Stimulated activated naive B cell treated with anti-CD40 and anti-IgM and Interleukin-4, amounts not matched to agents 10 μg/mL and 1 μg/mL and 100 μg/mL, for 72 hours (primary cell): ENCODE measurements at regions not wholly inside any gene's neighbourhood (a gene's known extent, or its start where the extent isn't known, plus 50 kb on each side); places are given as distances from the start of the nearest gene placed in this dataset.

Source experiments
- ATAC-seq, 2 donors: fragments of 150-1000 bp; cut with Tn5 transposase; replicated peaks; 2 replicates each; pipeline ENCODE4 v1.10.0; 2021; ENCODE audit warnings: moderate library complexity in 1 of 2
- DNase-seq: peaks from one replicate; pipeline ENCODE4 v3.0.0; 2021
- H3K27ac Mint-ChIP-seq: one replicate; pipeline ENCODE4 v1.8.0; 2022; ENCODE audit warnings: mild to moderate bottlenecking, mixed read lengths
- H3K27me3 Mint-ChIP-seq, 2 donors: one replicate each; pipeline ENCODE4 v1.8.0; 2022; ENCODE audit warnings: mixed read lengths in 2 of 2
- H3K36me3 Mint-ChIP-seq, 2 donors: one replicate each; pipeline ENCODE4 v1.8.0; 2022; ENCODE audit warnings: mixed read lengths in 2 of 2, mild to moderate bottlenecking in 1 of 2
- H3K4me1 Mint-ChIP-seq, 2 donors: one replicate each; pipeline ENCODE4 v1.8.0; 2022; ENCODE audit warnings: mixed read lengths in 2 of 2, mild to moderate bottlenecking in 1 of 2
- H3K4me3 Mint-ChIP-seq, 2 donors: one replicate each; pipeline ENCODE4 v1.8.0; 2022; ENCODE audit warnings: mild to moderate bottlenecking in 2 of 2, mixed read lengths in 2 of 2, moderate library complexity in 1 of 2
- H3K9me3 Mint-ChIP-seq, 2 donors: one replicate each; pipeline ENCODE4 v1.8.0; 2022; ENCODE audit warnings: mixed read lengths in 2 of 2, mild to moderate bottlenecking in 1 of 2

DNA sequence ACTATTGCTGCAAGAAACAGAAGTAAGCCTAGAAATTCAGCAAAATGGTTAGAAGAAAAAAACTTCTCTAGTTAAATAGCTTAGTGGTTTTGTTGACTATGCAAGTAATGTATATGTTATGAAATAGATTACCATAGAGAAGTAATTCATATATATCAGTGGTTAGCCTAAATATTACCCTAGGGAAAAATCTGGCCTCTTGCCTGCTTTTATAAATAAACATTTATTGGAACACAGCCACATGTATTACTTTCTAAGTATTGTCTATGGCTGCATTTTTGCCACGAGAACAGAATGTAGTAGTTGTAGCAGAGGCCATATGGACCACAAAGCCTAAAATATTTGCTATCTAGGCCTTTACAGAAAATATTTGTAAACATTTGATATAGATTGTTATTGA, 1471.7 kb upstream of the PRR20A start:
- H3K27me3 Mint-ChIP-seq: no peaks in the 10 kb centered on the region
- H3K9me3 Mint-ChIP-seq: peaks cover 0 to 8% of the 10 kb centered on the region in 2 donors
- DNase-seq (no peak), ATAC-seq (no peak)
- H3K27ac Mint-ChIP-seq: no peak overlapping the region
- no peaks in the 10 kb centered on the region for H3K36me3 Mint-ChIP-seq
- H3K4me3 Mint-ChIP-seq: no peak overlapping the region
- no peaks in the 10 kb centered on the region for H3K4me1 Mint-ChIP-seq

DNA sequence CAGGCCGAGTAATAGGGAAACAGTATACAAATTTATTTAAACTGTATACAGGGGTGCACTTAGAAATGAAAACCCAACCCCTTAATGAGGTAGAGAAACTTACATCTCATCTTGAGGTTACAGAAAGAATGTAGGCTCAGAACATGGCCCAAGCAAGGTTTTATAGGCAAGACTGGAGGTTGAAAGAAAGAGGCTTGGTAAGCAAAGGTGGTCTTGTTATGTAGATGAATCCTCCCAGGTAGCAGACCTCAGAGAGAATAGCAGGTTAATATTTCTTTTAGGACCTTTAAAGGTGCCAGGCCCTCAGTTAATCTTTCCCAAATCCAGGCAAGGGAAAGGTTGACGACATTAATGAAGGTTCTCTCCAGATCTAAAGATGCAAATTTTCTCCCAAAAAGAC, 1466.8 kb upstream of the PRR20A start:
- DNase-seq: no peak
- H3K36me3 Mint-ChIP-seq: no peaks in the 10 kb centered on the region

DNA sequence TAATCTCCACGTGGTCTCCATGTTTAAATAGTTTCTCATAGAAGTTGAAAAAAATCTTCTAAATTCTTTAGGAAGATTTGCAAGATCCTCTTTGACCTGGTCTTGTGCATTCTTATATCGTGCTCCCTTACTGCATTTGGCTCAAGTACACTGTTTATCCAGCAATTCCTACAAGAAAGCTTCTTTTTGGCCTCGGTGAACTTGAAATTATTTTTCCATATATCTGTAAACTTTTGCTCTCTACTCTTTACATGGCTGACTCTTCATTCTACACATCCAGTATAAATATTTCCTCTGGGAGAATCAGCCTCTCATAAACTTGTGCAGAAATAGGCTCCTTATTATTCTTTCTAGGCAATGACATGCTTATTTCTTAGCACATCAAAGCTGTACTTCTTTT, 1457.9 kb upstream of the PRR20A start:
- no peak overlapping the region for H3K4me3 Mint-ChIP-seq
- peaks cover 4% of the 10 kb centered on the region in 2 donors for H3K9me3 Mint-ChIP-seq
- H3K4me1 Mint-ChIP-seq: no peaks in the 10 kb centered on the region
- no peak overlapping the region for H3K27ac Mint-ChIP-seq
- no peak for DNase-seq
- ATAC-seq: no peak
- H3K27me3 Mint-ChIP-seq: no peaks in the 10 kb centered on the region
- H3K36me3 Mint-ChIP-seq: no peaks in the 10 kb centered on the region

More for the DNA sequence above, 1466.8 kb upstream of the PRR20A start:
- H3K4me1 Mint-ChIP-seq: no peaks in the 10 kb centered on the region
- no peaks in the 10 kb centered on the region for H3K27me3 Mint-ChIP-seq
- ATAC-seq: no peak
- no peak overlapping the region for H3K4me3 Mint-ChIP-seq
- H3K9me3 Mint-ChIP-seq: peaks cover 4 to 8% of the 10 kb centered on the region in 2 donors
- no peak overlapping the region for H3K27ac Mint-ChIP-seq

- no peaks in the 10 kb centered on the region for H3K36me3 Mint-ChIP-seq
- H3K27ac Mint-ChIP-seq: no peak overlapping the region
- H3K27me3 Mint-ChIP-seq: no peaks in the 10 kb centered on the region
- H3K4me1 Mint-ChIP-seq: no peaks in the 10 kb centered on the region
- DNase-seq: no peak
- H3K4me3 Mint-ChIP-seq: no peak overlapping the region
- ATAC-seq: no peak
- H3K9me3 Mint-ChIP-seq: peaks cover 0 to 4% of the 10 kb centered on the region in 2 donors
These were observed 1435.2 kb upstream of the PRR20A start for GRCh38 chr13:55705526-55705925.

DNA sequence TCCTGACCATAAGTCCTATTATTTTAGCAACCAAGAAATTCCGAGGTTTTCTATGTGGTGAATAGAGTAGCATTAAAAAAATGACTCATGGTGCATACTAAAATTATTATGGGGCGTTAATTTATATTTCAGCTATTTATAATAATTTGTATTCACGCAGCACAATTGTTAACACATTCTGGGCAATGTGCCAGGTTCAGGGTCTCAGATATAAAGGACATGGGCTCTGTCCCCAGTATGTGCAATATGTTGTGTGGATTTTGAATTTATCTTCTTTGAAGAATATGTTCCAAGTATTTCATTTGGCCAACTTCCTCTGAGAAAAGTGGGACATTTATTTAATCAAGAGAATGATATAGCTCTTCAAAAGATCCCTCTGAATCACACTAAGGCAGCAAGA, 1434.7 kb upstream of the PRR20A start:
- no peaks in the 10 kb centered on the region for H3K27me3 Mint-ChIP-seq
- no peaks in the 10 kb centered on the region for H3K36me3 Mint-ChIP-seq
- H3K27ac Mint-ChIP-seq: no peak overlapping the region
- DNase-seq (no peak), ATAC-seq (no peak)
- peaks cover 0 to 4% of the 10 kb centered on the region in 2 donors for H3K9me3 Mint-ChIP-seq
- no peak overlapping the region for H3K4me3 Mint-ChIP-seq
- no peaks in the 10 kb centered on the region for H3K4me1 Mint-ChIP-seq

- no peak for DNase-seq
- peaks cover 6 to 14% of the 10 kb centered on the region in 2 donors for H3K9me3 Mint-ChIP-seq
- ATAC-seq: no peak
- no peak overlapping the region for H3K27ac Mint-ChIP-seq
- H3K36me3 Mint-ChIP-seq: no peaks in the 10 kb centered on the region
- no peaks in the 10 kb centered on the region for H3K4me1 Mint-ChIP-seq
- no peaks in the 10 kb centered on the region for H3K27me3 Mint-ChIP-seq
- no peak overlapping the region for H3K4me3 Mint-ChIP-seq
These were observed 1426.6 kb upstream of the PRR20A start for GRCh38 chr13:55714120-55714519.

DNA sequence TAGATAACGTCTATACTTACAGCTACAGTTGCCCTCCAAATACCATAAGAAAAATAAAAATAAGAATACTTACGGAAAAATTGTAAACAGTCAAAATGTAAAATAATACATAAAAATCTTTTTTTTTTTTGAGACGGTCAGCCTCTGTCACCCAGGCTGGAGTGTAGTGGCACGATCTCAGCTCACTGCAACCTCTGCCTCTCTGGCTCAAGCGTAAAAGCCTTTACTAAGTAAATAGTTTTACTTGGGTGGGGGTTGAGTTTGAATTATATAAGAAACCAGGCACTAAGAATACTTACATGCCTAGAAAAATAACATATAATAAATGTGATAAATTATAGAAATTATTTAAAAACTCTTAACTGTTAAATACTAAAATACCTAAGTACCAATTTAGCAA, 1413.0 kb upstream of the PRR20A start:
- no peak for ATAC-seq
- H3K27ac Mint-ChIP-seq: no peak overlapping the region

GRCh38 chr13:55728247-55728646, 1412.5 kb upstream of the PRR20A start:
- no peak for ATAC-seq
- Mint-ChIP-seq H3K27me3 (no peaks in the 10 kb centered on the region), H3K36me3 (no peaks in the 10 kb centered on the region), H3K27ac (no peak overlapping the region), H3K4me3 (no peak overlapping the region), H3K9me3 (peaks cover 5 to 8% of the 10 kb centered on the region in 2 donors), H3K4me1 (no peaks in the 10 kb centered on the region)
- no peak for DNase-seq

More for the DNA sequence above, 1413.0 kb upstream of the PRR20A start:
- Mint-ChIP-seq H3K36me3 (no peaks in the 10 kb centered on the region), H3K4me3 (no peak overlapping the region), H3K9me3 (peaks cover 3 to 4% of the 10 kb centered on the region in 2 donors), H3K27me3 (no peaks in the 10 kb centered on the region), H3K4me1 (no peaks in the 10 kb centered on the region)
- DNase-seq: no peak

GRCh38 chr13:55745828-55746227, 1394.9 kb upstream of the PRR20A start:
- H3K9me3 Mint-ChIP-seq: peaks cover 0 to 3% of the 10 kb centered on the region in 2 donors
- H3K4me1 Mint-ChIP-seq: no peaks in the 10 kb centered on the region
- ATAC-seq: no peak

GRCh38 chr13:55761986-55762385, 1378.7 kb upstream of the PRR20A start:
- Mint-ChIP-seq H3K27ac (no peak overlapping the region), H3K4me1 (no peaks in the 10 kb centered on the region), H3K9me3 (no peaks in the 10 kb centered on the region)

More at GRCh38 chr13:55745828-55746227, 1394.9 kb upstream of the PRR20A start:
- Mint-ChIP-seq H3K27me3 (no peaks in the 10 kb centered on the region), H3K4me3 (no peak overlapping the region), H3K27ac (no peak overlapping the region), H3K36me3 (no peaks in the 10 kb centered on the region)
- no peak for DNase-seq

DNA sequence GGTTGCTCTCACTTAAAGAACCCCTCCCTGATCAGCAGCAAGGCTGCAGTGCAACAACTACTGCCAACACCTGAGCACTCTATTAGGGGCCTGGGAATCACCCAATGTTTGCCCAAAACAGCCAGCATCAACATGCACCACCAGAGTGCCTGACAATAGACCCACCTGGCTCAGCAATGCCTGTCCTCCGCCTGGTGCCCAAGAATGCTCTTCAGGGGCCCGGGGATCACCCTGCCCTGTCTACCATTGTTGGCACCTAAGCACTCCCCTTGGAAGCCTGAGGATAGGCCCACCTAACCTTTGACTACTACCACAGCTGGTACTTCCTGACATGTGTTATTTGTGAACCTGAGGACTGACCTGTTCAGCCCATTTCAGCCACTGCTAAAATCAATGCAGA, 1363.1 kb upstream of the PRR20A start:
- DNase-seq (no peak), ATAC-seq (no peak)
- Mint-ChIP-seq H3K27me3 (no peaks in the 10 kb centered on the region), H3K4me1 (no peaks in the 10 kb centered on the region), H3K27ac (no peak overlapping the region), H3K9me3 (peaks cover 0 to 2% of the 10 kb centered on the region in 2 donors), H3K36me3 (no peaks in the 10 kb centered on the region), H3K4me3 (no peak overlapping the region)

More at GRCh38 chr13:55761986-55762385, 1378.7 kb upstream of the PRR20A start:
- DNase-seq: no peak
- H3K4me3 Mint-ChIP-seq: no peak overlapping the region
- H3K36me3 Mint-ChIP-seq: no peaks in the 10 kb centered on the region
- no peaks in the 10 kb centered on the region for H3K27me3 Mint-ChIP-seq
- ATAC-seq: no peak

GRCh38 chr13:55783841-55784240, 1356.9 kb upstream of the PRR20A start:
- no peak for ATAC-seq
- no peaks in the 10 kb centered on the region for H3K4me1 Mint-ChIP-seq
- H3K27ac Mint-ChIP-seq: no peak overlapping the region
- no peak overlapping the region for H3K4me3 Mint-ChIP-seq
- no peak for DNase-seq
- H3K27me3 Mint-ChIP-seq: no peaks in the 10 kb centered on the region
- peaks cover 5 to 10% of the 10 kb centered on the region in 2 donors for H3K9me3 Mint-ChIP-seq
- no peaks in the 10 kb centered on the region for H3K36me3 Mint-ChIP-seq

DNA sequence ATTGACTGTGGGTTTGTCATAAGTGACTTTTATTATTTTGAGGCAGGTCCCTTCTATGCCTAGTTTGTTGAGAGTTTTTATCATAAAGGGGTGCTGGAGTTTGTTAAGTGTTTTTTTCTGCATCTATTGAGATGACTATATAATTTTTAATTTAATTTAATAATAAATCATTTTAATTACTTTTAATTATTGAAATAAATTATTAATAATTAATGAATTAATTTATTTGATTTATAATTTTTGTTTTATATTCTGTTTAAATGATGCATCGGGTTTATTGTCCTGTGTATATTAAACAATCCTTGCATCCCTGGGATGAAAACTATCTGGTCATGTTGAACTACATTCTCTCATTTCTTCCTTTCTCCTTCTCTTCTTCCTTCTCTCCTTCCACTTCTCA, 1352.2 kb upstream of the PRR20A start:
- Mint-ChIP-seq H3K4me1 (no peaks in the 10 kb centered on the region), H3K36me3 (no peaks in the 10 kb centered on the region), H3K27ac (no peak overlapping the region), H3K27me3 (no peaks in the 10 kb centered on the region), H3K9me3 (peaks cover 5 to 12% of the 10 kb centered on the region in 2 donors), H3K4me3 (no peak overlapping the region)
- no peak for ATAC-seq
- DNase-seq: no peak

- ATAC-seq (no peak), DNase-seq (no peak)
- H3K9me3 Mint-ChIP-seq: peaks cover 5 to 15% of the 10 kb centered on the region in 2 donors
- H3K27ac Mint-ChIP-seq: no peak overlapping the region
- H3K36me3 Mint-ChIP-seq: no peaks in the 10 kb centered on the region
- H3K4me3 Mint-ChIP-seq: no peak overlapping the region
- H3K4me1 Mint-ChIP-seq: no peaks in the 10 kb centered on the region
- H3K27me3 Mint-ChIP-seq: no peaks in the 10 kb centered on the region
These were observed 1348.0 kb upstream of the PRR20A start for GRCh38 chr13:55792544-55793193.

- Mint-ChIP-seq H3K27ac (no peak overlapping the region), H3K9me3 (peaks cover 6 to 9% of the 10 kb centered on the region in 2 donors), H3K4me3 (no peak overlapping the region), H3K36me3 (no peaks in the 10 kb centered on the region), H3K27me3 (no peaks in the 10 kb centered on the region), H3K4me1 (no peaks in the 10 kb centered on the region)
- DNase-seq: no peak
- ATAC-seq: no peak
These were observed 1325.2 kb upstream of the PRR20A start for GRCh38 chr13:55815458-55816033.
